K562 (cell line): ENCODE measurements at regions not wholly inside any gene's neighbourhood (a gene's known extent, or its start where the extent isn't known, plus 50 kb on each side); places are given as distances from the start of the nearest gene placed in this dataset.

ENCODE experiments used
- ATAC-seq: fragments of 200-7000 bp; cut with Tn5 transposase; 3 replicates; pipeline ENCODE4 v1.9.1; 2020; ENCODE audit warnings: moderate library complexity
- BruUV-seq: library from RNA; stranded (reverse); fragments of 400-500 nt; replicated peaks from 2 replicates; lab custom pipeline; 2021; lab: Mats Ljungman, UMichigan
- CTCF ChIA-PET: fragments of 300-600 bp; formaldehyde crosslinking; extraction: SDS; loops from one replicate; lab custom pipeline; 2021; ENCODE audit warnings: low intra/inter-chr PET ratio; lab: Yijun Ruan, JAX
- POLR2A ChIA-PET: fragments of 300-600, 350-650 bp; sonication (Branson Sonifier 250); formaldehyde crosslinking; extraction: SDS; loops from one replicate; lab custom pipeline; 2021; ENCODE audit warnings: antibody characterized with exemption, inconsistent platforms; lab: Yijun Ruan, JAX
- DNase-seq, 4 experiments: peaks; one replicate each; pipeline versions ENCODE4 v3.0.0 to v3.0.0-alpha.2; 2011 to 2018; ENCODE audit warnings: low spot score in 3 of 4, mixed read lengths in 3 of 4; ENCODE audit errors: extremely low read depth in 1 of 4
- FAIRE-seq: peaks from 2 replicates; lab custom pipeline; 2011; peaks lifted over from hg19 to GRCh38; lab: Jason Lieb, UNC
- H2AFZ ChIP-seq: 2 replicates; pipeline ENCODE4 v1.6.0; 2011; ENCODE audit warnings: low read depth, low read length, control low read depth, inconsistent platforms
- H3K27ac ChIP-seq: fragments of 200-600 bp; 3 replicates; pipeline ENCODE4 v1.8.0; 2011; ENCODE audit warnings: low read depth, mild to moderate bottlenecking, control low read depth, inconsistent platforms, low read length, moderate library complexity, mixed read lengths; ENCODE audit errors: extremely low read depth
- H3K27me3 ChIP-seq, 2 experiments: fragments of 300-600 bp in 1 of 2; 2 replicates in 1 of 2; 3 replicates in 1 of 2; pipeline versions ENCODE4 v1.6.0 to v1.8.0; 2011; ENCODE audit warnings: inconsistent platforms in 2 of 2, low read length in 2 of 2, mild to moderate bottlenecking in 1 of 2, mixed read lengths in 1 of 2, moderate library complexity in 1 of 2; ENCODE audit not compliant: control insufficient read depth in 2 of 2, insufficient read depth in 2 of 2
- H3K36me3 ChIP-seq: fragments of 300-600 bp; 3 replicates; pipeline ENCODE4 v1.8.0; 2011; ENCODE audit warnings: mild to moderate bottlenecking, low read length, inconsistent platforms; ENCODE audit not compliant: control insufficient read depth, insufficient read depth
- H3K4me1 ChIP-seq, 2 experiments: fragments of 200-600 bp in 1 of 2; replicated peaks in 1 of 2; 2 replicates in 1 of 2; 3 replicates in 1 of 2; pipeline versions ENCODE4 v1.5.1 to v1.8.0; 2011; ENCODE audit warnings: inconsistent platforms in 2 of 2, low read length in 2 of 2, mild to moderate bottlenecking in 1 of 2, mixed read lengths in 1 of 2, moderate library complexity in 1 of 2; ENCODE audit not compliant: control insufficient read depth in 2 of 2, insufficient read depth in 2 of 2
- H3K4me2 ChIP-seq: 2 replicates; pipeline ENCODE4 v1.6.1; 2011; ENCODE audit warnings: low read length, control low read depth, inconsistent platforms, mixed read lengths; ENCODE audit not compliant: insufficient read depth
- H3K4me3 ChIP-seq: fragments of 200-600 bp; sonication (generic), shearing (Covaris generic); 2 replicates; pipeline ENCODE4 v1.5.1; 2016; ENCODE audit warnings: control low read depth, inconsistent platforms
- H3K79me2 ChIP-seq: fragments of 200-600 bp; 3 replicates; pipeline ENCODE4 v1.8.0; 2011; ENCODE audit warnings: low read length, inconsistent platforms; ENCODE audit not compliant: control insufficient read depth, insufficient read depth
- H3K9ac ChIP-seq, 2 experiments: 2 replicates each; pipeline versions ENCODE4 v1.6.0 to v1.6.1; 2011; ENCODE audit warnings: low read depth in 2 of 2, low read length in 2 of 2, control low read depth in 1 of 2, inconsistent platforms in 1 of 2, mild to moderate bottlenecking in 1 of 2, mixed read lengths in 1 of 2; ENCODE audit not compliant: insufficient read depth in 1 of 2
- H3K9me1 ChIP-seq: one replicate; pipeline ENCODE4 v1.6.0; 2011; ENCODE audit warnings: inconsistent platforms, mild to moderate bottlenecking, low read length, moderate library complexity; ENCODE audit not compliant: control insufficient read depth, insufficient read depth
- H3K9me3 ChIP-seq: replicated peaks from 2 replicates; pipeline ENCODE4 v1.5.1; 2011; ENCODE audit warnings: low read depth, low read length, inconsistent platforms; ENCODE audit not compliant: control insufficient read depth, insufficient read depth
- H4K20me1 ChIP-seq: replicated peaks from 2 replicates; pipeline ENCODE4 v1.6.1; 2011; ENCODE audit warnings: low read length, inconsistent platforms, mixed read lengths; ENCODE audit not compliant: control insufficient read depth, insufficient read depth
- ARID3B ChIP-seq: fragments of 250-450 bp; sonication (Bioruptor Pico); IDR thresholded peaks from 2 replicates; pipeline ENCODE4 v1.4.0; 2020; ENCODE audit warnings: borderline replicate concordance
- CUX1 ChIP-seq: fragments of 200-800 bp; sonication (Bioruptor generic); IDR thresholded peaks from 2 replicates; pipeline ENCODE4 v1.6.1; 2016; ENCODE audit warnings: missing genetic modification characterization, missing compliant biosample characterization
- FOSL1 ChIP-seq: fragments of 200-800 bp; sonication (Bioruptor generic); conservative IDR thresholded peaks from 2 replicates; pipeline ENCODE4 v1.6.1; 2016; ENCODE audit warnings: missing genetic modification characterization, missing compliant biosample characterization
- JUND ChIP-seq, 2 experiments: IDR thresholded peaks; 2 replicates in 1 of 2; 3 replicates in 1 of 2; pipeline ENCODE4 v1.6.1; 2011; ENCODE audit warnings: borderline replicate concordance in 2 of 2, low read depth in 2 of 2, low read length in 2 of 2, improper control_type of control experiment in 1 of 2, missing biosample characterization in 1 of 2, missing genetic modification characterization in 1 of 2, missing genetic modification reagents in 1 of 2
- MYBL2 ChIP-seq, 2 experiments: fragments of 450-650 bp in 1 of 2; sonication (generic) in 1 of 2; formaldehyde crosslinking in 1 of 2; IDR thresholded peaks; 2 replicates each; pipeline versions ENCODE4 v1.6.1 to v1.8.1; 2017 to 2022; ENCODE audit warnings: borderline replicate concordance in 1 of 2, inconsistent platforms in 1 of 2, low read depth in 1 of 2, mild to moderate bottlenecking in 1 of 2, missing genetic modification reagents in 1 of 2, moderate library complexity in 1 of 2
- NR4A1 ChIP-seq, 2 experiments: fragments of 250-450 bp in 1 of 2; fragments of 450-650 bp in 1 of 2; sonication (Bioruptor Pico) in 1 of 2; IDR thresholded peaks; 2 replicates each; pipeline versions ENCODE4 v1.4.0 to v1.6.1; 2016 to 2020; ENCODE audit warnings: mild to moderate bottlenecking in 2 of 2, missing compliant biosample characterization in 1 of 2, missing genetic modification characterization in 1 of 2, moderate library complexity in 1 of 2
- PURB ChIP-seq: sonication (generic); formaldehyde crosslinking; IDR thresholded peaks from 2 replicates; pipeline ENCODE4 v1.9.0; 2021; ENCODE audit warnings: low read depth, mild to moderate bottlenecking, missing genetic modification reagents
- WGBS: fragments of 100-300 bp; shearing (Covaris generic); methylation state at CpG from one replicate; pipeline ENCODE4 v1.1.6; 2016; ENCODE audit warnings: low coverage, mixed read lengths; ENCODE audit not compliant: insufficient coverage; ENCODE audit errors: missing lambda C conversion rate; 5-methylcytosine and 5-hydroxymethylcytosine counted together
- in situ Hi-C: fragments of 300-500 bp; cut with MboI; formaldehyde crosslinking; loops from 4 replicates; pipeline ENCODE4 v1.15.0; 2018; ENCODE audit warnings: inconsistent platforms, mixed read lengths
- intact Hi-C: fragments of 100-400 bp; cut with micrococcal nuclease; formaldehyde crosslinking; loops from 2 replicates; pipeline ENCODE4 v1.14.2; 2022

GRCh38 chr1:212525479-212526110 lies 83.0 kb upstream of the ATF3 start (continued):
- TF ChIP-seq CUX1 (CRISPR knock-in tag) (no peak), JUND (IDR thresholded peaks at IDR 0.05; ENCODE audit: borderline replicate concordance, low read depth, low read length) (peak; percentile 65; the same call in 1 of the 2 replicates), JUND (tag; IDR thresholded peaks at IDR 0.05; ENCODE audit: borderline replicate concordance, low read depth, low read length) (no peak; the same call in 2 of the 3 replicates), PURB (CRISPR knock-in tag) (no peak)
- TF ChIP-seq, all 486 proteins: peak for 4

- ChIA-PET POLR2A (interaction anchor here (0.6 to 1.5 kb wide), 3 partner anchors 10 to 91 kb away, joined by 3 to 4 read pairs (median 3); no protein-coding TSS in a partner anchor), CTCF (no interaction called here)
- Histone ChIP-seq H3K27ac (no peak overlapping the region), H3K4me2 (no peak overlapping the region), H3K27me3 (peaks cover 30 to 48% of the 10 kb centered on the region in 2 experiments), H3K36me3 (no peaks in the 10 kb centered on the region), H4K20me1 (no peaks in the 10 kb centered on the region), H2AFZ (no peak overlapping the region), H3K9ac (no peak overlapping the region; a peak in 1 of 4 replicates), H3K79me2 (no peaks in the 10 kb centered on the region), H3K4me1 (no peaks in the 10 kb centered on the region), H3K4me3 (no peak overlapping the region), H3K9me3 (no peaks in the 10 kb centered on the region), H3K9me1 (peaks cover 4% of the 10 kb centered on the region)
- FAIRE-seq = no peak
- in situ Hi-C loops = no loop called here
- no peak for DNase-seq
- no TSS peak for BruUV-seq
- WGBS = 0% methylated on average over 3 of the region's 5 CpGs
- no peak for ATAC-seq
- intact Hi-C loops = no loop called here
- no peak for TF ChIP-seq NR4A1 (CRISPR knock-in tag; IDR thresholded peaks at IDR 0.05)
- no peak for TF ChIP-seq NR4A1 (tag; IDR thresholded peaks at IDR 0.05)
- TF ChIP-seq FOSL1 = peak; percentile 1; the same call in 1 of the 2 replicates
- no peak for TF ChIP-seq ARID3B (CRISPR knock-in tag)
- TF ChIP-seq MYBL2 (IDR thresholded peaks at IDR 0.05; ENCODE audit: low read depth) = no peak
- TF ChIP-seq MYBL2 (CRISPR knock-in tag; IDR thresholded peaks at IDR 0.05; ENCODE audit: borderline replicate concordance) = no peak
Measured at GRCh38 chr1:212526111-212526491, 82.5 kb upstream of the ATF3 start.
